PC-3 (cell line): ENCODE measurements at regions not wholly inside any gene's neighbourhood (a gene's known extent, or its start where the extent isn't known, plus 50 kb on each side); places are given as distances from the start of the nearest gene placed in this dataset.

ENCODE experiments used
- ATAC-seq: fragments of 200-7000 bp; cut with Tn5 transposase; 2 replicates; pipeline ENCODE4 v1.9.1; 2020; ENCODE audit warnings: mild to moderate bottlenecking, moderate library complexity
- BruUV-seq: library from RNA; stranded (reverse); fragments of 400-500 nt; replicated peaks from 2 replicates; lab custom pipeline; 2021; lab: Mats Ljungman, UMichigan
- CTCF ChIA-PET: fragments of 300-600 bp; sonication (Branson Sonifier 250); formaldehyde crosslinking; loops from one replicate; lab custom pipeline; 2022; ENCODE audit warnings: antibody characterized with exemption; lab: Charles Lee
- POLR2A ChIA-PET: fragments of 300-600 bp; sonication (Branson Sonifier 250); formaldehyde crosslinking; loops from one replicate; lab custom pipeline; 2022; ENCODE audit warnings: antibody characterized with exemption; ENCODE audit not compliant: unreplicated experiment; lab: Charles Lee
- DNase-seq: peaks from one replicate; pipeline ENCODE4 v3.0.0-alpha.2; 2015
- H2AFZ ChIP-seq: fragments of 300-600 bp; sonication (generic); 2 replicates; pipeline ENCODE4 v1.6.0; 2016; ENCODE audit warnings: antibody characterized with exemption, low read length
- H3F3A ChIP-seq: fragments of 300-600 bp; sonication (generic); one replicate; pipeline ENCODE4 v1.6.0; 2017; ENCODE audit warnings: antibody characterized with exemption, low read length, control low read depth, mild to moderate bottlenecking; ENCODE audit not compliant: unreplicated experiment
- H3K27ac ChIP-seq: fragments of 300-600 bp; sonication (generic); 2 replicates; pipeline ENCODE4 v1.5.1; 2016; ENCODE audit warnings: mild to moderate bottlenecking, low read length
- H3K27me3 ChIP-seq: fragments of 300-600 bp; sonication (generic); 2 replicates; pipeline ENCODE4 v1.6.1; 2016; ENCODE audit warnings: low read length, mixed read lengths
- H3K36me3 ChIP-seq: fragments of 300-600 bp; sonication (generic); 2 replicates; pipeline ENCODE4 v1.6.1; 2016; ENCODE audit warnings: low read depth, mixed run types, low read length, mixed read lengths
- H3K4me1 ChIP-seq: fragments of 300-600 bp; sonication (generic); 2 replicates; pipeline ENCODE4 v1.5.1; 2016; ENCODE audit warnings: low read length; ENCODE audit not compliant: insufficient read depth
- H3K4me2 ChIP-seq: fragments of 300-600 bp; sonication (generic); 2 replicates; pipeline ENCODE4 v1.6.0; 2016; ENCODE audit warnings: low read length
- H3K4me3 ChIP-seq: fragments of 300-600 bp; sonication (generic); 2 replicates; pipeline ENCODE4 v1.5.1; 2016; ENCODE audit warnings: mild to moderate bottlenecking, low read length, mixed read lengths
- H3K79me2 ChIP-seq: fragments of 300-600 bp; sonication (generic); 2 replicates; pipeline ENCODE4 v1.6.1; 2017; ENCODE audit warnings: low read length, mixed read lengths
- H3K9ac ChIP-seq: fragments of 300-600 bp; sonication (generic); 2 replicates; pipeline ENCODE4 v1.6.0; 2016; ENCODE audit warnings: mild to moderate bottlenecking, low read length
- H3K9me2 ChIP-seq: fragments of 300-600 bp; sonication (generic); replicated peaks from 2 replicates; pipeline ENCODE4 v1.6.1; 2016; ENCODE audit warnings: mixed run types, low read length, mixed read lengths
- H3K9me3 ChIP-seq: fragments of 300-600 bp; sonication (generic); 2 replicates; pipeline ENCODE4 v1.6.1; 2016; ENCODE audit warnings: low read length, mixed read lengths
- H4K20me1 ChIP-seq: fragments of 300-600 bp; sonication (generic); 2 replicates; pipeline ENCODE4 v1.6.1; 2016; ENCODE audit warnings: low read length, mixed read lengths
- EZH2 ChIP-seq: fragments of 300-600 bp; sonication (generic); IDR thresholded peaks from one replicate; pipeline ENCODE4 v1.6.1; 2017; ENCODE audit warnings: antibody characterized with exemption, mild to moderate bottlenecking, low read length; ENCODE audit not compliant: unreplicated experiment
- EZH2phosphoT487 ChIP-seq: fragments of 300-600 bp; sonication (generic); IDR thresholded peaks from 2 replicates; pipeline ENCODE4 v1.6.1; 2018; ENCODE audit warnings: mild to moderate bottlenecking, antibody characterized with exemption, low read length, borderline replicate concordance
- intact Hi-C: fragments of 100-400 bp; cut with micrococcal nuclease; formaldehyde crosslinking; loops from 2 replicates; pipeline ENCODE4 v1.9.0; 2023
- TF ChIP-seq, protein P1 (sequence below): fragments of 300-600 bp; sonication (generic); conservative IDR thresholded peaks from 2 replicates; pipeline ENCODE4 v1.5.1; 2017; ENCODE audit warnings: antibody characterized with exemption, low read depth, mild to moderate bottlenecking, low read length

DNA sequence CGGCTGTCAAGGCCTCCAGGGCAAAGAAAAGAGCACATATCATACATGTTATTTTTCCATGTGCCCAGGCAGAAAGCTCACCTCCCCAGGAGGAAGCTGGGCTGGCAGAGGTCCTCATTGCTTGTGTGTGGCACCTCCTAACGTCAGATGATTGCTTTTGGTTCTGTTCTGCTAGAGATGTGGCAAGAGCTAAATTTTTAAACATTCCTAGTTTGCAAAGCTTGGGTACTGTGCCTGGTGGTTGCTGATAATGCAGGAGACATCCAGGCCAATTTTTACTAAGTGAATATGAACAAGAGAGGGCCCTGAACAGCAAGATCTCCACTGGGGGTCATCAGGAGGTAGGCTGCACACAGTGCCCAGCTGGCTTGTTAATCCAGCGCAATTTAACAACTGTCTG, 93.9 kb downstream of the TBX19 start:
- no peak overlapping the region for H3K27ac ChIP-seq

DNA sequence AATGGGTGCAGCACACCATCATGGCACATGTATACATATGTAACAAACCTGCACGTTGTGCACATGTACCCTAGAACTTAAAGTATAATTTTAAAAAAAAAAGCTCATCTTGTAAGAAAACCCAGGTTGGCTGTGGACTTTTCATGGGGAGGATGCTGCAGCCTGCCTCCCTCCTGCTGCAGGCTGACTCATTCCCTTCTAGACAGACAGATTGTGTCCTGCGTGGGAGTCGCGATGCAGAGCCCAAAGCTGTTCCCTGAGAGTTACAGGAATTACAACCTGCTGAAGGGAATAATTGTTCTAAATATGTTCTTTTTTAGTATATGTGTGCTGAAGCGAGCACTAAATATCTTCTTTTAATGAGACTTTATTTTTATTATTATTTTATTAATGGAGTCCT, 93.2 kb downstream of the TBX19 start:
- peak; percentile 23 for DNase-seq
- H3K4me2 ChIP-seq: no peak overlapping the region
- ChIA-PET CTCF (no interaction called here), POLR2A (no interaction called here)
- H3K9me3 ChIP-seq: no peaks in the 10 kb centered on the region
- TF ChIP-seq EZH2phosphoT487: no peak
- TF ChIP-seq, protein P1, sequence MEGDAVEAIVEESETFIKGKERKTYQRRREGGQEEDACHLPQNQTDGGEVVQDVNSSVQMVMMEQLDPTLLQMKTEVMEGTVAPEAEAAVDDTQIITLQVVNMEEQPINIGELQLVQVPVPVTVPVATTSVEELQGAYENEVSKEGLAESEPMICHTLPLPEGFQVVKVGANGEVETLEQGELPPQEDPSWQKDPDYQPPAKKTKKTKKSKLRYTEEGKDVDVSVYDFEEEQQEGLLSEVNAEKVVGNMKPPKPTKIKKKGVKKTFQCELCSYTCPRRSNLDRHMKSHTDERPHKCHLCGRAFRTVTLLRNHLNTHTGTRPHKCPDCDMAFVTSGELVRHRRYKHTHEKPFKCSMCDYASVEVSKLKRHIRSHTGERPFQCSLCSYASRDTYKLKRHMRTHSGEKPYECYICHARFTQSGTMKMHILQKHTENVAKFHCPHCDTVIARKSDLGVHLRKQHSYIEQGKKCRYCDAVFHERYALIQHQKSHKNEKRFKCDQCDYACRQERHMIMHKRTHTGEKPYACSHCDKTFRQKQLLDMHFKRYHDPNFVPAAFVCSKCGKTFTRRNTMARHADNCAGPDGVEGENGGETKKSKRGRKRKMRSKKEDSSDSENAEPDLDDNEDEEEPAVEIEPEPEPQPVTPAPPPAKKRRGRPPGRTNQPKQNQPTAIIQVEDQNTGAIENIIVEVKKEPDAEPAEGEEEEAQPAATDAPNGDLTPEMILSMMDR: no peak
- TF ChIP-seq EZH2: no peak
- H3K9ac ChIP-seq: no peak overlapping the region
- no peaks in the 10 kb centered on the region for H4K20me1 ChIP-seq
- no peaks in the 10 kb centered on the region for H3F3A ChIP-seq
- intact Hi-C loops: no loop called here
- no peaks in the 10 kb centered on the region for H3K36me3 ChIP-seq
- H3K27ac ChIP-seq: no peak overlapping the region
- no peaks in the 10 kb centered on the region for H3K79me2 ChIP-seq
- ATAC-seq: no peak; the same call in 1 of the 2 replicates
- H3K27me3 ChIP-seq: no peaks in the 10 kb centered on the region
- H3K4me3 ChIP-seq: no peak overlapping the region
- H2AFZ ChIP-seq: no peak overlapping the region
- H3K9me2 ChIP-seq: no peaks in the 10 kb centered on the region
- H3K4me1 ChIP-seq: peaks cover 2% of the 10 kb centered on the region
- no TSS peak for BruUV-seq

More for the DNA sequence above, 93.9 kb downstream of the TBX19 start:
- ChIA-PET CTCF (no interaction called here), POLR2A (no interaction called here)
- intact Hi-C loops: no loop called here
- H3K4me2 ChIP-seq: no peak overlapping the region
- no peak overlapping the region for H3K9ac ChIP-seq
- H3K79me2 ChIP-seq: no peaks in the 10 kb centered on the region
- H3K4me3 ChIP-seq: no peak overlapping the region
- peaks cover 9% of the 10 kb centered on the region for H3K4me1 ChIP-seq
- TF ChIP-seq, protein P1: no peak
- no peak for TF ChIP-seq EZH2phosphoT487
- TF ChIP-seq EZH2: no peak
- H4K20me1 ChIP-seq: no peaks in the 10 kb centered on the region
- H2AFZ ChIP-seq: no peak overlapping the region
- no peaks in the 10 kb centered on the region for H3F3A ChIP-seq
- no peak for ATAC-seq
- H3K27me3 ChIP-seq: no peaks in the 10 kb centered on the region
- BruUV-seq: no TSS peak
- H3K36me3 ChIP-seq: no peaks in the 10 kb centered on the region
- H3K9me3 ChIP-seq: no peaks in the 10 kb centered on the region
- H3K9me2 ChIP-seq: no peaks in the 10 kb centered on the region
- DNase-seq: no peak

DNA sequence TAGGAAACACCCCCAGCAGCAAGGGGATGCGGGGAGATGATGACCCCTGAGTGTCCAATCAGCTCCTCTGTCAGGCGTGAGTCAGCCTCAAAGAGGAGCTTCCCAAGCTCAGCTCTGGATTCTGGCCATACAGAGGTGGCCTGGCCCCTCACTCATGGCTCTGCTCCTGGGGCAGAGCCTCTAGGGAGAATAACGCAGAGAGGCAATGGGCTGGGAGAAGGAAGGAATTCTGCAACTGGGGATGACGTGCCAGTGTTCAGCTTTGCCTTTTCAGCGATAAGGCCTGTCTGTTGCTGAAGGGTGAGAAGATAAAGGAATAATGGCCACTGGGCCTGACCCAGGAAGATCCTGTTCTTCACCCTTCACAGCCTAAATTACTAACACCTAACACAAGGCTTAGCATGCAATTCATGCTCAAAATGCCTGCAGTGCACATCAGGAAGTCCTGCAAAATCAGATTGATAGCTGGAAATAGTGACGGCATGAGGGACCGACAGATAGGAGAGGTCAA, 92.2 kb downstream of the TBX19 start:
- Histone ChIP-seq H3K9me2 (no peaks in the 10 kb centered on the region), H3K9me3 (no peaks in the 10 kb centered on the region), H3K4me2 (no peak overlapping the region), H3K79me2 (no peaks in the 10 kb centered on the region), H3K27ac (no peak overlapping the region), H3K27me3 (no peaks in the 10 kb centered on the region), H3K4me1 (peaks cover 10% of the 10 kb centered on the region), H4K20me1 (no peaks in the 10 kb centered on the region), H2AFZ (no peak overlapping the region), H3K36me3 (no peaks in the 10 kb centered on the region), H3F3A (no peaks in the 10 kb centered on the region), H3K9ac (no peak overlapping the region), H3K4me3 (no peak overlapping the region)
- ATAC-seq (no peak), DNase-seq (no peak)
- no TSS peak for BruUV-seq
- no peak for TF ChIP-seq EZH2phosphoT487
- no peak for TF ChIP-seq EZH2
- TF ChIP-seq, protein P1: no peak
- intact Hi-C loops: no loop called here
- POLR2A ChIA-PET: no interaction called here
- CTCF ChIA-PET: no interaction called here
